CD14-positive monocyte (primary cell): ENCODE measurements at regions not wholly inside any gene's neighbourhood (a gene's known extent, or its start where the extent isn't known, plus 50 kb on each side); places are given as distances from the start of the nearest gene placed in this dataset.

ENCODE experiments used
- DNase-seq, 3 donors: peaks; one replicate each; pipeline ENCODE4 v3.0.0-alpha.2; 2011 to 2022
- H2AFZ ChIP-seq: 2 replicates; pipeline ENCODE4 v1.6.0; 2012; ENCODE audit warnings: mild to moderate bottlenecking, low read depth, low read length, inconsistent platforms; ENCODE audit not compliant: insufficient read depth, poor library complexity, severe bottlenecking
- H3K27ac ChIP-seq, 2 donors: 1 replicate in 1 of 2; 2 replicates in 1 of 2; pipeline ENCODE4 v1.5.1; 2012 to 2013; ENCODE audit warnings: low read length in 2 of 2, control low read depth in 1 of 2, inconsistent platforms in 1 of 2, low read depth in 1 of 2, mild to moderate bottlenecking in 1 of 2
- H3K27me3 ChIP-seq, 2 donors: one replicate each; pipeline versions ENCODE4 v1.6.0 to v1.6.1; 2011 to 2013; ENCODE audit warnings: low read length in 2 of 2; ENCODE audit not compliant: control insufficient read depth in 2 of 2, insufficient read depth in 2 of 2
- H3K36me3 ChIP-seq, 2 donors: replicated peaks in 1 of 2; 1 replicate in 1 of 2; 2 replicates in 1 of 2; pipeline versions ENCODE4 v1.5.1 to v1.6.1; 2012 to 2013; ENCODE audit warnings: low read length in 2 of 2, control low read depth in 1 of 2, inconsistent platforms in 1 of 2, mild to moderate bottlenecking in 1 of 2; ENCODE audit not compliant: insufficient read depth in 2 of 2, control insufficient read depth in 1 of 2
- H3K4me1 ChIP-seq, 2 donors: 1 replicate in 1 of 2; 2 replicates in 1 of 2; pipeline versions ENCODE4 v1.5.1 to v1.6.1; 2012 to 2013; ENCODE audit warnings: low read length in 2 of 2, control low read depth in 1 of 2, inconsistent platforms in 1 of 2, mild to moderate bottlenecking in 1 of 2, moderate library complexity in 1 of 2; ENCODE audit not compliant: insufficient read depth in 2 of 2, control insufficient read depth in 1 of 2
- H3K4me2 ChIP-seq: replicated peaks from 2 replicates; pipeline ENCODE3; 2012; ENCODE audit warnings: low read length, moderate library complexity, mild to moderate bottlenecking; ENCODE audit not compliant: poor library complexity, severe bottlenecking; ENCODE audit errors: extremely low read depth
- H3K4me3 ChIP-seq, 3 experiments: fragments of 200-600 bp in 1 of 3; sonication (generic) in 1 of 3; replicated peaks in 1 of 3; 1 replicate in 2 of 3; 2 replicates in 1 of 3; pipeline ENCODE4 v1.5.1; 2011 to 2013; ENCODE audit warnings: low read length in 3 of 3, mild to moderate bottlenecking in 3 of 3, control low read depth in 2 of 3, low read depth in 2 of 3, inconsistent platforms in 1 of 3, moderate library complexity in 1 of 3
- H3K79me2 ChIP-seq: 2 replicates; pipeline ENCODE4 v1.6.0; 2012; ENCODE audit warnings: mild to moderate bottlenecking, control low read depth, inconsistent platforms, low read length, moderate library complexity; ENCODE audit not compliant: insufficient read depth
- H3K9ac ChIP-seq: 2 replicates; pipeline ENCODE4 v1.6.0; 2017; ENCODE audit warnings: low read length, mild to moderate bottlenecking; ENCODE audit not compliant: insufficient read depth, poor library complexity, severe bottlenecking
- H3K9me3 ChIP-seq, 2 donors: replicated peaks in 1 of 2; 1 replicate in 1 of 2; 2 replicates in 1 of 2; pipeline versions ENCODE4 v1.5.1 to v1.6.1; 2012 to 2013; ENCODE audit warnings: low read length in 2 of 2, control low read depth in 1 of 2; ENCODE audit not compliant: control insufficient read depth in 1 of 2, insufficient read depth in 1 of 2
- H4K20me1 ChIP-seq: 2 replicates; pipeline ENCODE4 v1.6.0; 2012; ENCODE audit warnings: mild to moderate bottlenecking, low read length, control low read depth, moderate library complexity; ENCODE audit not compliant: insufficient read depth
- H3K27ac Mint-ChIP-seq, 7 donors: one replicate each; pipeline ENCODE4 v1.8.0; 2020; ENCODE audit warnings: mild to moderate bottlenecking in 7 of 7, mixed read lengths in 7 of 7, moderate library complexity in 6 of 7, inconsistent platforms in 2 of 7
- H3K27me3 Mint-ChIP-seq, 3 donors: one replicate each; pipeline ENCODE4 v1.8.0; 2021 to 2022; ENCODE audit warnings: low read depth in 3 of 3, mild to moderate bottlenecking in 3 of 3, mixed read lengths in 3 of 3, moderate library complexity in 3 of 3, inconsistent platforms in 1 of 3
- H3K36me3 Mint-ChIP-seq, 2 donors: one replicate each; pipeline ENCODE4 v1.8.0; 2020; ENCODE audit warnings: mixed read lengths in 2 of 2, inconsistent platforms in 1 of 2, mild to moderate bottlenecking in 1 of 2
- H3K4me1 Mint-ChIP-seq: one replicate; pipeline ENCODE4 v1.8.0; 2020; ENCODE audit warnings: mild to moderate bottlenecking, mixed read lengths
- H3K4me3 Mint-ChIP-seq, 2 donors: one replicate each; pipeline ENCODE4 v1.8.0; 2020; ENCODE audit warnings: mild to moderate bottlenecking in 2 of 2, mixed read lengths in 2 of 2, moderate library complexity in 1 of 2
- H3K9me3 Mint-ChIP-seq, 7 donors: one replicate each; pipeline ENCODE4 v1.8.0; 2020 to 2022; ENCODE audit warnings: mixed read lengths in 7 of 7, mild to moderate bottlenecking in 6 of 7, moderate library complexity in 6 of 7, inconsistent platforms in 2 of 7
- CTCF ChIP-seq: fragments of 200-600 bp; IDR thresholded peaks from one replicate; pipeline ENCODE4 v1.8.0; 2022; ENCODE audit warnings: antibody characterized with exemption, mild to moderate bottlenecking
- WGBS: methylation state at CpG from one replicate; pipeline ENCODE4 v1.1.5; 2013; ENCODE audit warnings: missing lambda C conversion rate; ENCODE audit not compliant: insufficient coverage; 5-methylcytosine and 5-hydroxymethylcytosine counted together
- intact Hi-C, 2 donors: fragments of 100-400 bp; cut with micrococcal nuclease; formaldehyde crosslinking; loops; one replicate each; pipeline versions ENCODE4 v1.15.0 to v1.15.1; 2023

- H3K27me3 ChIP-seq = no peaks in the 10 kb centered on the region
- Mint-ChIP-seq H3K4me3 (no peak overlapping the region), H3K4me1 (no peaks in the 10 kb centered on the region), H3K36me3 (no peaks in the 10 kb centered on the region), H3K9me3 (peaks cover 0 to 3% (median 0%) of the 10 kb centered on the region in 7 donors), H3K27me3 (peaks cover 0 to 7% (median 0%) of the 10 kb centered on the region in 3 donors), H3K27ac (no peak overlapping the region)
- no peaks in the 10 kb centered on the region for H3K36me3 ChIP-seq
- H3K4me2 ChIP-seq = no peak overlapping the region
- no peak overlapping the region for H3K4me3 ChIP-seq
- no peak for TF ChIP-seq CTCF
- WGBS = no CpG with 5 or more reads among the region's 1 CpG
- no peak overlapping the region for H3K9ac ChIP-seq
- no peak overlapping the region for H3K27ac ChIP-seq
- no peaks in the 10 kb centered on the region for H3K9me3 ChIP-seq
- H3K79me2 ChIP-seq = no peaks in the 10 kb centered on the region
- no peak overlapping the region for H2AFZ ChIP-seq
- H4K20me1 ChIP-seq = no peaks in the 10 kb centered on the region
- no peak for DNase-seq
- intact Hi-C loops = no loop called here
- no peaks in the 10 kb centered on the region for H3K4me1 ChIP-seq
These were observed 566.1 kb downstream of the TFAP2B start for GRCh38 chr6:51384736-51385135.

DNA sequence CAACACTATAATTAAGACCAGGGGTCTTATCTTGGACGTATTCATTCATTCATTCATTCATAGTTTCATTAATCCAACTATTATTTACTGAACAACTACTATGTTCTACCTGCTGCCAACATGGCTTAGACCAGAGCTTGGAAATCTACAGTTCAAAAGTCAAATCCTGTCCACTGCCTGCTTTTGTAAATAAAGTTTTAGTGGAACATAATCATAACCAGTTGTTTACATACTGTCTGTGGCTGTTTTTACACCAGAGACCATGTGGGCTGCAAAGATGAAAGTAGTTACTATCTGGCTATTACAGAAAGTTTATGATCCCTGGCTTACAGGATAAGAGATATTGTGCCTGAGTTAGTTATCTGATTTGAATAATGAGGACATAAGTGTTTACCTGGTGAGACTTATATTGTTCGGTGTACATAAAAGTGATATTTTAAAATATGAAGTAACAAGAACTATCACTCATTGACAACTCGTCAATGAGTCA, 567.7 kb downstream of the TFAP2B start:
- Mint-ChIP-seq H3K27ac (no peak overlapping the region), H3K9me3 (peaks cover 0 to 3% (median 0%) of the 10 kb centered on the region in 7 donors), H3K27me3 (peaks cover 0 to 7% (median 0%) of the 10 kb centered on the region in 3 donors), H3K4me3 (no peak overlapping the region), H3K36me3 (no peaks in the 10 kb centered on the region), H3K4me1 (no peaks in the 10 kb centered on the region)
- Histone ChIP-seq H3K79me2 (no peaks in the 10 kb centered on the region), H3K4me3 (no peak overlapping the region), H3K4me2 (no peak overlapping the region), H3K9ac (no peak overlapping the region), H3K27ac (no peak overlapping the region), H3K36me3 (no peaks in the 10 kb centered on the region), H2AFZ (no peak overlapping the region), H3K9me3 (no peaks in the 10 kb centered on the region), H3K4me1 (no peaks in the 10 kb centered on the region), H4K20me1 (no peaks in the 10 kb centered on the region), H3K27me3 (no peaks in the 10 kb centered on the region)
- WGBS = 100% methylated on average over 1 of the region's 3 CpGs
- intact Hi-C loops = no loop called here
- no peak for TF ChIP-seq CTCF
- no peak for DNase-seq
